ENCODE measurements at regions not wholly inside any gene's neighbourhood (a gene's known extent, or its start where the extent isn't known, plus 50 kb on each side); places are given as distances from the start of the nearest gene placed in this dataset.

- no peaks in the 10 kb centered on the region for H3K9me3 ChIP-seq (replicated peaks in 1 of 3)
- no peaks in the 10 kb centered on the region for H3K4me1 ChIP-seq (replicated peaks in 1 of 2)
- H3K4me3 ChIP-seq: no peak overlapping the region
- no peaks in the 10 kb centered on the region for H3K27me3 ChIP-seq
- no peak for DNase-seq
- intact Hi-C loops (cut with DNase I): no loop called here
- TF ChIP-seq POLR2A (IDR thresholded peaks at IDR 0.05): no peak
- no peak for TF ChIP-seq CTCF (IDR thresholded peaks at IDR 0.05)
- H3K27ac ChIP-seq: no peak overlapping the region
- 73 to 83% (median 78%) methylated on average over 3 of the region's 3 CpGs for WGBS, 4 donors
- H3K36me3 ChIP-seq (replicated peaks in 1 of 2): no peaks in the 10 kb centered on the region
Measured at GRCh38 chr17:65446043-65446442, 115.4 kb downstream of the AXIN2 start.

- no peaks in the 10 kb centered on the region for H3K27me3 ChIP-seq
- intact Hi-C loops (cut with DNase I): no loop called here
- H3K36me3 ChIP-seq (replicated peaks in 1 of 2): no peaks in the 10 kb centered on the region
- H3K4me3 ChIP-seq: no peak overlapping the region
- H3K4me1 ChIP-seq (replicated peaks in 1 of 2): no peaks in the 10 kb centered on the region
- no peak for DNase-seq
- H3K27ac ChIP-seq: no peak overlapping the region
- TF ChIP-seq CTCF (IDR thresholded peaks at IDR 0.05) (no peak), POLR2A (IDR thresholded peaks at IDR 0.05) (no peak)
- H3K9me3 ChIP-seq (replicated peaks in 1 of 3): no peaks in the 10 kb centered on the region
- 80 to 83% (median 83%) methylated on average over 5 of the region's 5 CpGs for WGBS, 4 donors
Measured at GRCh38 chr17:65444049-65444448, 117.4 kb downstream of the AXIN2 start.

- Histone ChIP-seq H3K36me3 (replicated peaks in 1 of 2) (no peaks in the 10 kb centered on the region), H3K9me3 (replicated peaks in 1 of 3) (no peaks in the 10 kb centered on the region), H3K27me3 (peaks cover 5% of the 10 kb centered on the region), H3K27ac (no peak overlapping the region), H3K4me1 (replicated peaks in 1 of 2) (no peaks in the 10 kb centered on the region), H3K4me3 (no peak overlapping the region)
- 67 to 76% (median 72%) methylated on average over 1 of the region's 1 CpG for WGBS, 4 donors
- TF ChIP-seq CTCF (IDR thresholded peaks at IDR 0.05) (no peak), POLR2A (IDR thresholded peaks at IDR 0.05) (no peak)
- DNase-seq: no peak
- intact Hi-C loops (cut with DNase I): no loop called here
Measured at GRCh38 chr17:65442691-65443090, 118.8 kb downstream of the AXIN2 start.

- intact Hi-C loops (cut with DNase I): no loop called here
- no peaks in the 10 kb centered on the region for H3K4me1 ChIP-seq (replicated peaks in 1 of 2)
- no peak overlapping the region for H3K4me3 ChIP-seq
- no peaks in the 10 kb centered on the region for H3K36me3 ChIP-seq (replicated peaks in 1 of 2)
- H3K27ac ChIP-seq: no peak overlapping the region
- peaks cover 5% of the 10 kb centered on the region for H3K27me3 ChIP-seq
- DNase-seq: no peak
- no peak for TF ChIP-seq CTCF (IDR thresholded peaks at IDR 0.05)
- no peak for TF ChIP-seq POLR2A (IDR thresholded peaks at IDR 0.05)
- 81 to 94% (median 83%) methylated on average over 6 of the region's 6 CpGs for WGBS, 4 donors
- H3K9me3 ChIP-seq (replicated peaks in 1 of 3): no peaks in the 10 kb centered on the region
Measured at GRCh38 chr17:65442250-65442649, 119.2 kb downstream of the AXIN2 start.
